ENCODE measurements at regions not wholly inside any gene's neighbourhood (a gene's known extent, or its start where the extent isn't known, plus 50 kb on each side); places are given as distances from the start of the nearest gene placed in this dataset.

GRCh38 chr3:10555263-10555662 is 49.9 kb upstream of the ATP2B2 start:
- DNase-seq, result no peak

GRCh38 chr3:10556312-10556711 is 50.9 kb upstream of the ATP2B2 start:
- DNase-seq, result no peak

GRCh38 chr3:10557250-10557649 is 51.9 kb upstream of the ATP2B2 start:
- no peak for DNase-seq

GRCh38 chr3:10557781-10558373 is 52.5 kb upstream of the ATP2B2 start:
- no peak for DNase-seq

- no peak for DNase-seq
These were observed 53.4 kb upstream of the ATP2B2 start for GRCh38 chr3:10558736-10559135.

GRCh38 chr3:10560060-10560861 is 54.9 kb upstream of the ATP2B2 start:
- no peak for DNase-seq

- no peak for DNase-seq
These were observed 56.0 kb upstream of the ATP2B2 start for GRCh38 chr3:10561162-10561945.

GRCh38 chr3:10561946-10562560 is 56.7 kb upstream of the ATP2B2 start:
- DNase-seq, result no peak

GRCh38 chr3:10563396-10563795 is 58.0 kb upstream of the ATP2B2 start:
- DNase-seq, result no peak

- DNase-seq, result no peak
These were observed 60.4 kb upstream of the ATP2B2 start for GRCh38 chr3:10565814-10566213.

- DNase-seq, result no peak
These were observed 61.1 kb upstream of the ATP2B2 start for GRCh38 chr3:10566451-10566850.

GRCh38 chr3:10568549-10568948 is 63.2 kb upstream of the ATP2B2 start:
- no peak for DNase-seq

GRCh38 chr3:10570196-10570946 is 65.0 kb upstream of the ATP2B2 start:
- DNase-seq, result no peak

- no peak for DNase-seq
These were observed 68.8 kb upstream of the ATP2B2 start for GRCh38 chr3:10574101-10574620.

GRCh38 chr3:10575601-10576160 is 70.3 kb upstream of the ATP2B2 start:
- no peak for DNase-seq

- DNase-seq, result no peak
These were observed 72.1 kb upstream of the ATP2B2 start for GRCh38 chr3:10577486-10577885.

GRCh38 chr3:10580426-10580825 is 75.0 kb upstream of the ATP2B2 start:
- no peak for DNase-seq

- DNase-seq, result no peak
These were observed 75.9 kb upstream of the ATP2B2 start for GRCh38 chr3:10581251-10581650.

GRCh38 chr3:10581716-10582115 is 76.3 kb upstream of the ATP2B2 start:
- no peak for DNase-seq

- no peak for DNase-seq
These were observed 77.3 kb upstream of the ATP2B2 start for GRCh38 chr3:10582733-10583132.

GRCh38 chr3:10583798-10584708 is 78.7 kb upstream of the ATP2B2 start:
- DNase-seq, result no peak

Data from NCI-H446 treated with DMSO at 0.1 percent for 48 hours (cell line).